ENCODE measurements at regions not wholly inside any gene's neighbourhood (a gene's known extent, or its start where the extent isn't known, plus 50 kb on each side); places are given as distances from the start of the nearest gene placed in this dataset.
A peak's percentile ranks its signal among the peaks of the same experiment; 100 is the strongest.

- peaks cover 27% of the 10 kb centered on the region for H3K4me1 Mint-ChIP-seq (ENCODE audit: low read depth)
- TF ChIP-seq CTCF (IDR thresholded peaks at IDR 0.05) = no peak
- DNase-seq (no peak), ATAC-seq (no peak)
- intact Hi-C loops (cut with micrococcal nuclease) = no loop called here
- no peaks in the 10 kb centered on the region for H3K9me3 Mint-ChIP-seq
- H3K27ac Mint-ChIP-seq = no peak overlapping the region
- H3K4me3 Mint-ChIP-seq = no peak overlapping the region
- ChIA-PET POLR2A (no interaction called here), CTCF (no interaction called here)
- peaks cover 2% of the 10 kb centered on the region for H3K27me3 Mint-ChIP-seq
- no peaks in the 10 kb centered on the region for H3K36me3 Mint-ChIP-seq (ENCODE audit: low read depth)
These were observed 49.9 kb upstream of the ATP2B2 start for GRCh38 chr3:10555263-10555662.

GRCh38 chr3:10556312-10556711 is 50.9 kb upstream of the ATP2B2 start:
- no peak for TF ChIP-seq CTCF (IDR thresholded peaks at IDR 0.05)
- no peak for DNase-seq
- no peak overlapping the region for H3K4me3 Mint-ChIP-seq
- ChIA-PET CTCF (no interaction called here), POLR2A (no interaction called here)
- H3K27ac Mint-ChIP-seq = no peak overlapping the region
- no peak for ATAC-seq
- peaks cover 12% of the 10 kb centered on the region for H3K27me3 Mint-ChIP-seq
- H3K4me1 Mint-ChIP-seq (ENCODE audit: low read depth) = peaks cover 25% of the 10 kb centered on the region
- intact Hi-C loops (cut with micrococcal nuclease) = no loop called here
- no peaks in the 10 kb centered on the region for H3K36me3 Mint-ChIP-seq (ENCODE audit: low read depth)
- no peaks in the 10 kb centered on the region for H3K9me3 Mint-ChIP-seq

GRCh38 chr3:10557250-10557649 is 51.9 kb upstream of the ATP2B2 start:
- TF ChIP-seq CTCF (IDR thresholded peaks at IDR 0.05) = no peak
- Mint-ChIP-seq H3K4me1 (ENCODE audit: low read depth) (peaks cover 23% of the 10 kb centered on the region), H3K36me3 (ENCODE audit: low read depth) (no peaks in the 10 kb centered on the region), H3K27ac (no peak overlapping the region), H3K9me3 (no peaks in the 10 kb centered on the region), H3K27me3 (peaks cover 20% of the 10 kb centered on the region), H3K4me3 (no peak overlapping the region)
- ChIA-PET CTCF (interaction anchor here (1.1 kb wide), 1 partner anchor 55 kb away, joined by 3 read pairs; no protein-coding TSS in a partner anchor), POLR2A (interaction anchor here (1.1 kb wide), 1 partner anchor 9 kb away, joined by 3 read pairs; no protein-coding TSS in a partner anchor)
- intact Hi-C loops (cut with micrococcal nuclease) = no loop called here
- ATAC-seq (no peak), DNase-seq (no peak)

- Mint-ChIP-seq H3K4me3 (no peak overlapping the region), H3K27ac (no peak overlapping the region), H3K4me1 (ENCODE audit: low read depth) (peaks cover 18% of the 10 kb centered on the region), H3K36me3 (ENCODE audit: low read depth) (no peaks in the 10 kb centered on the region), H3K9me3 (no peaks in the 10 kb centered on the region), H3K27me3 (peaks cover 22% of the 10 kb centered on the region)
- intact Hi-C loops (cut with micrococcal nuclease) = no loop called here
- CTCF ChIA-PET = interaction anchor here (1.1 kb wide), 1 partner anchor 54 kb away, joined by 3 read pairs; no protein-coding TSS in a partner anchor
- ATAC-seq = peak; percentile 72
- DNase-seq = peak; percentile 17
- no peak for TF ChIP-seq CTCF (IDR thresholded peaks at IDR 0.05)
- POLR2A ChIA-PET = interaction anchor here (1.1 kb wide), 1 partner anchor 10 kb away, joined by 3 read pairs; no protein-coding TSS in a partner anchor
These were observed 52.5 kb upstream of the ATP2B2 start for GRCh38 chr3:10557781-10558373.

- ChIA-PET CTCF (no interaction called here), POLR2A (no interaction called here)
- Mint-ChIP-seq H3K27me3 (peaks cover 22% of the 10 kb centered on the region), H3K4me3 (no peak overlapping the region), H3K36me3 (ENCODE audit: low read depth) (no peaks in the 10 kb centered on the region), H3K27ac (no peak overlapping the region), H3K4me1 (ENCODE audit: low read depth) (peaks cover 15% of the 10 kb centered on the region), H3K9me3 (no peaks in the 10 kb centered on the region)
- TF ChIP-seq CTCF (IDR thresholded peaks at IDR 0.05) = no peak
- intact Hi-C loops (cut with micrococcal nuclease) = no loop called here
- ATAC-seq = no peak
- DNase-seq = no peak
These were observed 53.4 kb upstream of the ATP2B2 start for GRCh38 chr3:10558736-10559135.
